ENCODE measurements at regions not wholly inside any gene's neighbourhood (a gene's known extent, or its start where the extent isn't known, plus 50 kb on each side); places are given as distances from the start of the nearest gene placed in this dataset.
"Not testable (repeated sequence)": the region's sequence is repeated elsewhere in the genome, so short reads cannot be mapped to it uniquely, and the experiment has no call there.

- peak in 2 of 11 donors; percentile 13 to 22 for DNase-seq (ENCODE audit: extremely low read depth in 1 of 11, low read depth in 9 of 11, low spot score in 4 of 11)
These were observed 155.9 kb downstream of the NRN1 start for GRCh38 chr6:5850848-5851255.

- DNase-seq (ENCODE audit: extremely low read depth in 1 of 11, low read depth in 9 of 11, low spot score in 4 of 11) = no peak
These were observed 159.8 kb downstream of the NRN1 start for GRCh38 chr6:5846889-5847288.

GRCh38 chr6:5846335-5846734, 160.4 kb downstream of the NRN1 start:
- no peak for DNase-seq (ENCODE audit: extremely low read depth in 1 of 11, low read depth in 9 of 11, low spot score in 4 of 11)

GRCh38 chr6:5843078-5843477, 163.6 kb downstream of the NRN1 start:
- no peak for DNase-seq (ENCODE audit: extremely low read depth in 1 of 11, low read depth in 9 of 11, low spot score in 4 of 11)

- DNase-seq (ENCODE audit: extremely low read depth in 1 of 11, low read depth in 9 of 11, low spot score in 4 of 11) = no peak
These were observed 165.9 kb downstream of the NRN1 start for GRCh38 chr6:5840734-5841390.

GRCh38 chr6:5838656-5839396, 167.9 kb downstream of the NRN1 start:
- no peak for DNase-seq (ENCODE audit: extremely low read depth in 1 of 11, low read depth in 9 of 11, low spot score in 4 of 11)

- DNase-seq (ENCODE audit: extremely low read depth in 1 of 11, low read depth in 9 of 11, low spot score in 4 of 11) = no peak
These were observed 169.4 kb downstream of the NRN1 start for GRCh38 chr6:5837323-5837722.

- not testable (repeated sequence) for DNase-seq (ENCODE audit: extremely low read depth in 1 of 11, low read depth in 9 of 11, low spot score in 4 of 11)
These were observed 170.1 kb downstream of the NRN1 start for GRCh38 chr6:5836597-5836996.

- DNase-seq (ENCODE audit: extremely low read depth in 1 of 11, low read depth in 9 of 11, low spot score in 4 of 11) = no peak
These were observed 173.6 kb downstream of the NRN1 start for GRCh38 chr6:5833120-5833519.

- no peak for DNase-seq (ENCODE audit: extremely low read depth in 1 of 11, low read depth in 9 of 11, low spot score in 4 of 11)
These were observed 174.1 kb downstream of the NRN1 start for GRCh38 chr6:5832668-5833067.

- DNase-seq (ENCODE audit: extremely low read depth in 1 of 11, low read depth in 9 of 11, low spot score in 4 of 11) = not testable (repeated sequence)
These were observed 175.4 kb downstream of the NRN1 start for GRCh38 chr6:5831219-5831862.

GRCh38 chr6:5828296-5828695, 178.4 kb downstream of the NRN1 start:
- no peak for DNase-seq (ENCODE audit: extremely low read depth in 1 of 11, low read depth in 9 of 11, low spot score in 4 of 11)

- DNase-seq (ENCODE audit: extremely low read depth in 1 of 11, low read depth in 9 of 11, low spot score in 4 of 11) = no peak
These were observed 179.4 kb downstream of the NRN1 start for GRCh38 chr6:5827056-5827904.

GRCh38 chr6:5824382-5824983, 182.2 kb downstream of the NRN1 start:
- not testable (repeated sequence) for DNase-seq (ENCODE audit: extremely low read depth in 1 of 11, low read depth in 9 of 11, low spot score in 4 of 11)

Data from renal cortex interstitium (tissue), 11 donors.